ENCODE measurements at regions not wholly inside any gene's neighbourhood (a gene's known extent, or its start where the extent isn't known, plus 50 kb on each side); places are given as distances from the start of the nearest gene placed in this dataset.

GRCh38 chr2:84102274-84102673 lies 356.8 kb downstream of the SUCLG1 start:
- Histone ChIP-seq H3K9me3 (no peaks in the 10 kb centered on the region), H3K9ac (ENCODE audit: low read depth in 2 of 2, low read length in 2 of 2) (no peak overlapping the region), H3K4me3 (no peak overlapping the region), H3K27me3 (no peaks in the 10 kb centered on the region), H3K4me1 (no peaks in the 10 kb centered on the region), H3K27ac (no peak overlapping the region), H3K36me3 (no peaks in the 10 kb centered on the region)
- no peak for DNase-seq
- intact Hi-C loops (cut with DNase I) = no loop called here
- TF ChIP-seq CTCF (IDR thresholded peaks at IDR 0.05) = no peak

- no peak for DNase-seq
- no peaks in the 10 kb centered on the region for H3K27me3 ChIP-seq
- H3K9me3 ChIP-seq = no peaks in the 10 kb centered on the region
- H3K4me3 ChIP-seq = no peak overlapping the region
- H3K4me1 ChIP-seq = no peaks in the 10 kb centered on the region
- intact Hi-C loops (cut with DNase I) = no loop called here
- no peak overlapping the region for H3K9ac ChIP-seq (ENCODE audit: low read depth in 2 of 2, low read length in 2 of 2)
- H3K27ac ChIP-seq = no peak overlapping the region
- TF ChIP-seq CTCF (IDR thresholded peaks at IDR 0.05) = no peak
- H3K36me3 ChIP-seq = no peaks in the 10 kb centered on the region
These were observed 370.4 kb downstream of the SUCLG1 start for GRCh38 chr2:84088656-84089055.

- Histone ChIP-seq H3K27me3 (no peaks in the 10 kb centered on the region), H3K9ac (ENCODE audit: low read depth in 2 of 2, low read length in 2 of 2) (no peak overlapping the region), H3K36me3 (no peaks in the 10 kb centered on the region), H3K27ac (no peak overlapping the region), H3K4me1 (no peaks in the 10 kb centered on the region), H3K4me3 (no peak overlapping the region), H3K9me3 (no peaks in the 10 kb centered on the region)
- TF ChIP-seq CTCF (IDR thresholded peaks at IDR 0.05) = no peak
- intact Hi-C loops (cut with DNase I) = no loop called here
- no peak for DNase-seq
These were observed 373.5 kb downstream of the SUCLG1 start for GRCh38 chr2:84085562-84085961.

GRCh38 chr2:84084856-84085255 lies 374.2 kb downstream of the SUCLG1 start:
- Histone ChIP-seq H3K4me3 (no peak overlapping the region), H3K27ac (no peak overlapping the region), H3K9ac (ENCODE audit: low read depth in 2 of 2, low read length in 2 of 2) (no peak overlapping the region), H3K9me3 (no peaks in the 10 kb centered on the region), H3K36me3 (no peaks in the 10 kb centered on the region), H3K27me3 (no peaks in the 10 kb centered on the region), H3K4me1 (no peaks in the 10 kb centered on the region)
- intact Hi-C loops (cut with DNase I) = no loop called here
- TF ChIP-seq CTCF (IDR thresholded peaks at IDR 0.05) = no peak
- DNase-seq = no peak

- Histone ChIP-seq H3K9me3 (no peaks in the 10 kb centered on the region), H3K27me3 (no peaks in the 10 kb centered on the region), H3K9ac (ENCODE audit: low read depth in 2 of 2, low read length in 2 of 2) (no peak overlapping the region), H3K27ac (no peak overlapping the region), H3K4me3 (no peak overlapping the region), H3K36me3 (no peaks in the 10 kb centered on the region), H3K4me1 (no peaks in the 10 kb centered on the region)
- intact Hi-C loops (cut with DNase I) = no loop called here
- DNase-seq = no peak
- no peak for TF ChIP-seq CTCF (IDR thresholded peaks at IDR 0.05)
These were observed 375.1 kb downstream of the SUCLG1 start for GRCh38 chr2:84083984-84084383.

- Histone ChIP-seq H3K27me3 (no peaks in the 10 kb centered on the region), H3K4me1 (no peaks in the 10 kb centered on the region), H3K27ac (no peak overlapping the region), H3K9me3 (no peaks in the 10 kb centered on the region), H3K4me3 (no peak overlapping the region), H3K9ac (ENCODE audit: low read depth in 2 of 2, low read length in 2 of 2) (no peak overlapping the region), H3K36me3 (no peaks in the 10 kb centered on the region)
- intact Hi-C loops (cut with DNase I) = loop anchor here (5.0 kb wide), 1 partner anchor 251 kb away; no protein-coding TSS in a partner anchor
- no peak for TF ChIP-seq CTCF (IDR thresholded peaks at IDR 0.05)
- DNase-seq = no peak
These were observed 380.6 kb downstream of the SUCLG1 start for GRCh38 chr2:84078471-84078870.
